Endothelial cell of umbilical vein (primary cell): ENCODE measurements at regions not wholly inside any gene's neighbourhood (a gene's known extent, or its start where the extent isn't known, plus 50 kb on each side); places are given as distances from the start of the nearest gene placed in this dataset.

ENCODE experiments used
- BruUV-seq: library from RNA; stranded (reverse); fragments of 400-500 nt; replicated peaks from 2 replicates; lab custom pipeline; 2021; lab: Mats Ljungman, UMichigan
- CTCF ChIA-PET: fragments of 300-600, 350-600 bp; sonication (Branson Sonifier 250); formaldehyde crosslinking; loops from one replicate; lab custom pipeline; 2021; ENCODE audit warnings: antibody characterized with exemption, inconsistent platforms; lab: Charles Lee
- POLR2A ChIA-PET: fragments of 300-600, 350-600 bp; sonication (Branson Sonifier 250); formaldehyde crosslinking; loops from one replicate; lab custom pipeline; 2021; ENCODE audit warnings: antibody characterized with exemption, inconsistent platforms; lab: Charles Lee
- DNase-seq: peaks from one replicate; pipeline ENCODE4 v3.0.0-alpha.2; 2011; ENCODE audit warnings: low read depth, low spot score
- FAIRE-seq: peaks from 2 replicates; lab custom pipeline; 2011; peaks lifted over from hg19 to GRCh38; lab: Jason Lieb, UNC
- H2AFZ ChIP-seq: 2 replicates; pipeline ENCODE4 v1.6.0; 2012; ENCODE audit warnings: low read depth, low read length, control low read depth, inconsistent platforms
- H3K27ac ChIP-seq: 2 replicates; pipeline ENCODE4 v1.5.1; 2011; ENCODE audit warnings: low read depth, mild to moderate bottlenecking, control low read depth, low read length, moderate library complexity; ENCODE audit not compliant: insufficient read depth
- H3K27me3 ChIP-seq, 2 experiments: 2 replicates each; pipeline versions ENCODE4 v1.6.0 to v1.6.1; 2011; ENCODE audit warnings: low read length in 2 of 2, mixed read lengths in 1 of 2; ENCODE audit not compliant: control insufficient read depth in 2 of 2, insufficient read depth in 2 of 2
- H3K36me3 ChIP-seq, 2 experiments: 2 replicates in 1 of 2; 3 replicates in 1 of 2; pipeline ENCODE4 v1.5.1; 2011; ENCODE audit warnings: low read length in 2 of 2, mild to moderate bottlenecking in 1 of 2, moderate library complexity in 1 of 2; ENCODE audit not compliant: control insufficient read depth in 2 of 2, insufficient read depth in 2 of 2; ENCODE audit errors: extremely low read depth in 1 of 2
- H3K4me1 ChIP-seq: 3 replicates; pipeline ENCODE4 v1.5.1; 2011; ENCODE audit warnings: mild to moderate bottlenecking, low read length; ENCODE audit not compliant: control insufficient read depth, insufficient read depth; ENCODE audit errors: extremely low read depth
- H3K4me2 ChIP-seq: 2 replicates; pipeline ENCODE4 v1.6.1; 2011; ENCODE audit warnings: low read length, control low read depth, mixed read lengths; ENCODE audit not compliant: insufficient read depth
- H3K4me3 ChIP-seq, 3 experiments: fragments of 200-600 bp in 1 of 3; sonication (generic), shearing (Covaris generic) in 1 of 3; replicated peaks in 1 of 3; 2 replicates each; pipeline ENCODE4 v1.5.1; 2011 to 2016; ENCODE audit warnings: control low read depth in 3 of 3, low read length in 3 of 3, mild to moderate bottlenecking in 2 of 3, inconsistent platforms in 1 of 3, low read depth in 1 of 3, moderate library complexity in 1 of 3; ENCODE audit not compliant: insufficient read depth in 1 of 3
- H3K79me2 ChIP-seq: 2 replicates; pipeline ENCODE4 v1.6.0; 2012; ENCODE audit warnings: low read length, inconsistent platforms; ENCODE audit not compliant: control insufficient read depth, insufficient read depth
- H3K9ac ChIP-seq: replicated peaks from 2 replicates; pipeline ENCODE3; 2011; ENCODE audit warnings: low read length, control low read depth; ENCODE audit not compliant: insufficient read depth; ENCODE audit errors: extremely low read depth
- H3K9me1 ChIP-seq: replicated peaks from 3 replicates; pipeline ENCODE4 v1.6.0; 2011; ENCODE audit warnings: mild to moderate bottlenecking, low read length; ENCODE audit not compliant: control insufficient read depth, insufficient read depth; ENCODE audit errors: extremely low read depth
- H3K9me3 ChIP-seq: replicated peaks from 2 replicates; pipeline ENCODE4 v1.5.1; 2012; ENCODE audit warnings: low read length, inconsistent platforms; ENCODE audit not compliant: control insufficient read depth, insufficient read depth
- H4K20me1 ChIP-seq: replicated peaks from 2 replicates; pipeline ENCODE3; 2011; ENCODE audit warnings: mild to moderate bottlenecking, low read length; ENCODE audit not compliant: control insufficient read depth, insufficient read depth; ENCODE audit errors: extremely low read depth
- CTCF ChIP-seq, 2 donors: IDR thresholded peaks; 1 replicate in 1 of 2; 2 replicates in 1 of 2; pipeline ENCODE4 v1.5.1; 2011; ENCODE audit warnings: low read length in 2 of 2, mild to moderate bottlenecking in 2 of 2, moderate library complexity in 2 of 2, control low read depth in 1 of 2, inconsistent platforms in 1 of 2, low read depth in 1 of 2; ENCODE audit not compliant: insufficient read depth in 1 of 2; ENCODE audit errors: extremely low read depth in 1 of 2
- FOS ChIP-seq: IDR thresholded peaks from 2 replicates; pipeline ENCODE4 v1.6.1; 2011; ENCODE audit warnings: mild to moderate bottlenecking, low read length, moderate library complexity, borderline replicate concordance; ENCODE audit not compliant: insufficient read depth
- GATA2 ChIP-seq: IDR thresholded peaks from 2 replicates; pipeline ENCODE4 v1.7.0; 2011; ENCODE audit warnings: low read depth, mild to moderate bottlenecking, moderate library complexity, mixed read lengths, low read length; ENCODE audit not compliant: insufficient read length, insufficient read depth
- MYC ChIP-seq: IDR thresholded peaks from one replicate; pipeline ENCODE4 v1.6.1; 2011; ENCODE audit warnings: mild to moderate bottlenecking, low read depth, low read length
- POLR2A ChIP-seq: IDR thresholded peaks from 2 replicates; pipeline ENCODE4 v1.6.1; 2012; ENCODE audit warnings: low read depth, mild to moderate bottlenecking, control low read depth, low read length
- POLR2AphosphoS5 ChIP-seq: IDR thresholded peaks from 2 replicates; pipeline ENCODE4 v1.6.1; 2012; ENCODE audit warnings: low read depth, mild to moderate bottlenecking, control low read depth, low read length, moderate library complexity; ENCODE audit not compliant: insufficient read depth
- dilution Hi-C: fragments of 300-500 bp; cut with MboI; formaldehyde crosslinking; loops from one replicate; pipeline ENCODE4 v1.15.0; 2019; ENCODE audit warnings: low sequenced_read_pairs; ENCODE audit not compliant: extremely low pct_ligation_motif_present
- intact Hi-C: fragments of 100-400 bp; cut with micrococcal nuclease; formaldehyde crosslinking; loops from one replicate; pipeline ENCODE4 v1.10.0; 2022
- TF ChIP-seq, protein P1 (sequence below): IDR thresholded peaks from 2 replicates; pipeline ENCODE4 v1.6.1; 2011; ENCODE audit not compliant: insufficient read depth, insufficient read length

DNA sequence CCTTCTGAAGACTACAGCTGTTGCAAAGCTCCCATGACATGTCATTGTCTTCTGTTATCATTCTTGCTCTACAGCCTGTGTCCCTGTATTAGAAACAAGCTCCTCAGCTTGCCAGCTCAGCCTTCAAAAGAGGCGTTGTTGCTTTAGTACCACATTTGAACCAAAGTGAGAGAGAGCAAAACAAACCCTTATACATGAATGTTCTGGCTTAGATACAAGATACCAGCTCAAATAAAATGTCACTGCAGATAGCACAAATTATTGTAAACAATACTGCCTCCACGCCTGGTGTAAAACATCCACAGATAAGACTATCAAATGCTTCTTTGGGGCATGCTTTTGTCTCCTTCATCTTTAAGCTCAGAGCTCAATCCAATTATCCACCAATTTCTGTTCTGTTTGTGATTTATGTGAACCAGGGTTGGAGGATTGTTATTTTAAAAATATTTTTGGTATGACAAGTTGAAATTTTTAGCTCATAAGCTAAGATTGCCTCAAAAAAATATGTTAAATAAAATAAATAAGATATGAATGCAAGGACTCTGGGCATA, 403.6 kb upstream of the CDIN1 start:
- Histone ChIP-seq H3K4me3 (no peak overlapping the region), H2AFZ (no peak overlapping the region), H3K4me2 (no peak overlapping the region), H3K9ac (no peak overlapping the region), H3K9me3 (no peaks in the 10 kb centered on the region), H3K4me1 (no peaks in the 10 kb centered on the region), H3K9me1 (no peaks in the 10 kb centered on the region), H3K79me2 (no peaks in the 10 kb centered on the region), H4K20me1 (no peaks in the 10 kb centered on the region), H3K36me3 (no peaks in the 10 kb centered on the region), H3K27ac (no peak overlapping the region), H3K27me3 (peaks cover 0 to 6% of the 10 kb centered on the region in 2 experiments)
- dilution Hi-C loops (no loop called here), intact Hi-C loops (no loop called here)
- BruUV-seq: no TSS peak
- CTCF ChIA-PET: interaction anchor here (1.4 kb wide), 1 partner anchor 9 kb away, joined by 3 read pairs; no protein-coding TSS in a partner anchor
- TF ChIP-seq MYC (no peak), POLR2AphosphoS5 (no peak), FOS (no peak), POLR2A (no peak), GATA2 (no peak), CTCF (IDR thresholded peaks at IDR 0.05; ENCODE audit: extremely low read depth in 1 of 2, insufficient read depth in 1 of 2, low read depth in 1 of 2, low read length in 2 of 2) (no peak)
- TF ChIP-seq, protein P1, sequence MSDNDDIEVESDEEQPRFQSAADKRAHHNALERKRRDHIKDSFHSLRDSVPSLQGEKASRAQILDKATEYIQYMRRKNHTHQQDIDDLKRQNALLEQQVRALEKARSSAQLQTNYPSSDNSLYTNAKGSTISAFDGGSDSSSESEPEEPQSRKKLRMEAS: no peak
- DNase-seq: no peak
- POLR2A ChIA-PET: no interaction called here
- FAIRE-seq: no peak
